ENCODE measurements at regions not wholly inside any gene's neighbourhood (a gene's known extent, or its start where the extent isn't known, plus 50 kb on each side); places are given as distances from the start of the nearest gene placed in this dataset.

DNA sequence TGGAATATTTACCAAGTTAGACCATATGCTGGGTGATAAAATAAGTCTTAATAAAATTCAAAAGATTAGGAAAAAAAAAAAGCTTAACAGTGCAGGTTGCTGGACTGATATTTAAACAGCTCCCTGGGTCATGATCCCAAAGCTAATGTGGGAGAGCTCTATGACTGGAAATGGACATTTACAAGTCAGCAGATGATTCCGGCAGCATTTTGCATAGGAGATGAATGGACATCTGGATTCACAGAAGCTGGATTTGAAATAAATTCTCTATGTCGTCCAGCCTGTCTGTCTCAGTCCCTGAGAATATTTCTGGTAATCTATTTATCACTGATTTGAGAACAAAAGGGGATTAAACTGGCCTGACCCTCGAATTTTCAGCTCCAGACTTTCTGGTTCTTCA is 52.3 kb upstream of the KLHL25 start:
- no peak for DNase-seq (ENCODE audit: low read depth, low spot score)
- Histone ChIP-seq H3K27me3 (ENCODE audit: control insufficient read depth, insufficient read depth, low read length) (peaks cover 18% of the 10 kb centered on the region), H3K27ac (ENCODE audit: low read depth, low read length) (no peak overlapping the region), H3K4me3 (ENCODE audit: low read depth, low read length) (no peak overlapping the region), H3K9me3 (ENCODE audit: control insufficient read depth, insufficient read depth, low read length) (no peaks in the 10 kb centered on the region)
- TF ChIP-seq, protein P1, sequence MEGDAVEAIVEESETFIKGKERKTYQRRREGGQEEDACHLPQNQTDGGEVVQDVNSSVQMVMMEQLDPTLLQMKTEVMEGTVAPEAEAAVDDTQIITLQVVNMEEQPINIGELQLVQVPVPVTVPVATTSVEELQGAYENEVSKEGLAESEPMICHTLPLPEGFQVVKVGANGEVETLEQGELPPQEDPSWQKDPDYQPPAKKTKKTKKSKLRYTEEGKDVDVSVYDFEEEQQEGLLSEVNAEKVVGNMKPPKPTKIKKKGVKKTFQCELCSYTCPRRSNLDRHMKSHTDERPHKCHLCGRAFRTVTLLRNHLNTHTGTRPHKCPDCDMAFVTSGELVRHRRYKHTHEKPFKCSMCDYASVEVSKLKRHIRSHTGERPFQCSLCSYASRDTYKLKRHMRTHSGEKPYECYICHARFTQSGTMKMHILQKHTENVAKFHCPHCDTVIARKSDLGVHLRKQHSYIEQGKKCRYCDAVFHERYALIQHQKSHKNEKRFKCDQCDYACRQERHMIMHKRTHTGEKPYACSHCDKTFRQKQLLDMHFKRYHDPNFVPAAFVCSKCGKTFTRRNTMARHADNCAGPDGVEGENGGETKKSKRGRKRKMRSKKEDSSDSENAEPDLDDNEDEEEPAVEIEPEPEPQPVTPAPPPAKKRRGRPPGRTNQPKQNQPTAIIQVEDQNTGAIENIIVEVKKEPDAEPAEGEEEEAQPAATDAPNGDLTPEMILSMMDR (IDR thresholded peaks at IDR 0.05; ENCODE audit: low read depth, low read length) = no peak
- ChIA-PET CTCF (interaction anchor here (0.9 to 1.6 kb wide), 4 partner anchors 12 to 117 kb away, joined by 3 to 10 read pairs (median 4); no protein-coding TSS in a partner anchor), POLR2A (no interaction called here)

DNA sequence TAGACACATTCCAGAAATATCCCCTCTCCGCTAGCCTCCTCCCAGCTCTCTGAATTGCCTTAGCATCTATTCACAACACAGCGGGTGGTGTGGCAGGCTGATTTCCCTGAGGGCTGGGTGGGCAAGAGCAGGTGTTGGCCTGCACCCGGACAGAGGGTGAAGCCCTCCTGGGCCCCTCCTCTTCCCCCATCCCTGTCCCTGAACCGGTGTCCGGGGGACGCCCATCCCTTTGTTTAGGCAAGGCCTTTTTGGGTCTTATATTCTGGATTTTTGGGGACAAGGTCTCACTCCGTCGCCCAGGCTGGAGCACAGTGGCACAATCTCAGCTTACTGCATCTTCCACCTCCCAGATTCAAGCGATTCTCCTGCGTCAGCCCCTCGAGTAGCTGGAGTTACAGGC is 55.2 kb upstream of the KLHL25 start:
- Histone ChIP-seq H3K4me3 (ENCODE audit: low read depth, low read length) (no peak overlapping the region), H3K27me3 (ENCODE audit: control insufficient read depth, insufficient read depth, low read length) (peaks cover 14% of the 10 kb centered on the region), H3K27ac (ENCODE audit: low read depth, low read length) (no peak overlapping the region), H3K9me3 (ENCODE audit: control insufficient read depth, insufficient read depth, low read length) (no peaks in the 10 kb centered on the region)
- TF ChIP-seq, protein P1 (IDR thresholded peaks at IDR 0.05; ENCODE audit: low read depth, low read length) = no peak
- POLR2A ChIA-PET = no interaction called here
- CTCF ChIA-PET = interaction anchor here (0.5 to 2.4 kb wide), 4 partner anchors 9 to 67 kb away, joined by 3 to 11 read pairs (median 3); no protein-coding TSS in a partner anchor
- DNase-seq (ENCODE audit: low read depth, low spot score) = no peak

DNA sequence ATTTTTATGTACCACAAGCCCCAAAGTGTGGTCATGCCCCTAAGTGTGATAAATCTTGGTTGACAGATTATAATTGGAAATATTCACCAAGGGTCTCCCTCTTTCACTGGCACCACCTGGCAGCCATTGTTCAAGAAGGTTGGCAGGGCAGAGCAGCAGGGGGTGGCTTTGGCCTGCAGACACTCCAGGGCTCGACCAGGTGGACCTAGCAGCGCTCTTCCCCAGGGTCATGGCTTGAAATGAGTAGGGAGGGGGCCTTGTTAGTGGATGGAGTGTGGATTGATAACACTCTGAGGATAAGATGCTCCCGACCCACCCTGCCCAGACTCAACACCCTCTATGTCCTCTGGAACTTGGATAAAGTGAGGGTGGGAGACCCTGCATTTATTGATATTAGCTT is 58.2 kb upstream of the KLHL25 start:
- DNase-seq (ENCODE audit: low read depth, low spot score) = no peak
- POLR2A ChIA-PET = no interaction called here
- CTCF ChIA-PET = interaction anchor here (1.3 to 1.7 kb wide), 2 partner anchors 9 to 121 kb away, joined by 3 to 7 read pairs; no protein-coding TSS in a partner anchor
- TF ChIP-seq, protein P1 (IDR thresholded peaks at IDR 0.05; ENCODE audit: low read depth, low read length) = no peak
- H3K27ac ChIP-seq (ENCODE audit: low read depth, low read length) = no peak overlapping the region
- H3K27me3 ChIP-seq (ENCODE audit: control insufficient read depth, insufficient read depth, low read length) = peaks cover 13% of the 10 kb centered on the region
- no peaks in the 10 kb centered on the region for H3K9me3 ChIP-seq (ENCODE audit: control insufficient read depth, insufficient read depth, low read length)
- no peak overlapping the region for H3K4me3 ChIP-seq (ENCODE audit: low read depth, low read length)

DNA sequence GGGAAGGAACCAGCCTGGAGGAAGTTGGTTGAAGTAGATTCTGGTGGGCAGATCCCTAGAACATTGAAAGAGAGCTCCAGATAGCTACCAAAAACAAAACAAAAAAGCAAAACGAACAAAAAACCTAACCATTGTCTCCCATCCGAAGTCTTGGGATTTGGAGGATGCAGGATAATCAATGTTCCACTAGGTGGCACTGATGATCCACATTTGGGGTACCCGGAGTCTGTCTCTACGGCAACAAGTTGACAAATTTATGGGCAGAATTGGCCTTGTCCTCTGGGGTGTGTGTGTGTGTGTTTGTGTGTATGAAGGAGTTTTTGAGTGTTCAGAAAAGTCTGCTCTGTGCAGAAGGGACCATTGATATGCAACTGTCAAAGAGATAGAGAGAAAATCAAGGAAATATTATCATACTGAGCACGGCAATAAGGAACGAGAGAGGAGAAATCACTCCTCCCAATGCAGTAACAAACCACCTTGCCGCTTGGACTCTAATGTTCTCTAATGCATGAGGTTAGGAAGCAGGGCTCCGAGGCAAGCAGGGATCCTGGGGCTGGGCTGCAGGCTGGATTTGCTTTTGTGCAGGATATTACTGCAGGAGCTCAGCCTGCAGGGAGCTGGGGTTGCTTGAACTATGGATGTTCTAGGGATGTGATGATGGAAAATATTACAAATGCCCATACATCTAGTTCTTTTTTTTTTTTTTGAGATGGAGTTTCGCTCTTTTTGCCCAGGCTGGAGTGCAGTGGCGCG is 59.8 kb upstream of the KLHL25 start:
- DNase-seq (ENCODE audit: low read depth, low spot score) = no peak
- CTCF ChIA-PET = interaction anchor here (0.6 to 2.0 kb wide), 19 partner anchors 8 to 415 kb away, joined by 3 to 18 read pairs (median 5); no protein-coding TSS in a partner anchor
- Histone ChIP-seq H3K27ac (ENCODE audit: low read depth, low read length) (no peak overlapping the region), H3K27me3 (ENCODE audit: control insufficient read depth, insufficient read depth, low read length) (peaks cover 10% of the 10 kb centered on the region), H3K4me3 (ENCODE audit: low read depth, low read length) (no peak overlapping the region), H3K9me3 (ENCODE audit: control insufficient read depth, insufficient read depth, low read length) (no peaks in the 10 kb centered on the region)
- POLR2A ChIA-PET = no interaction called here
- TF ChIP-seq, protein P1 (IDR thresholded peaks at IDR 0.05; ENCODE audit: low read depth, low read length) = peak; percentile 88

Data from AG04450 (cell line).